IPS DF 6.9 (cell line): ENCODE measurements at regions not wholly inside any gene's neighbourhood (a gene's known extent, or its start where the extent isn't known, plus 50 kb on each side); places are given as distances from the start of the nearest gene placed in this dataset.

ENCODE experiments used
- DNase-seq: peaks from one replicate; pipeline ENCODE4 v3.0.0-alpha.2; 2013; ENCODE audit warnings: low read depth, low spot score
- H3K27ac ChIP-seq: one replicate; pipeline ENCODE4 v1.5.1; 2013; ENCODE audit warnings: low read length, control low read depth
- H3K27me3 ChIP-seq: 2 replicates; pipeline ENCODE4 v1.6.1; 2013; ENCODE audit warnings: mild to moderate bottlenecking, low read length; ENCODE audit not compliant: control insufficient read depth, insufficient read depth
- H3K36me3 ChIP-seq: 2 replicates; pipeline ENCODE4 v1.6.1; 2013; ENCODE audit warnings: low read length; ENCODE audit not compliant: control insufficient read depth, insufficient read depth
- H3K4me1 ChIP-seq: 2 replicates; pipeline ENCODE4 v1.6.1; 2013; ENCODE audit warnings: low read length; ENCODE audit not compliant: control insufficient read depth, insufficient read depth
- H3K4me3 ChIP-seq: 2 replicates; pipeline ENCODE4 v1.5.1; 2013; ENCODE audit warnings: mild to moderate bottlenecking, low read length
- H3K9me3 ChIP-seq: 2 replicates; pipeline ENCODE4 v1.6.1; 2013; ENCODE audit warnings: low read length, inconsistent platforms; ENCODE audit not compliant: control insufficient read depth, insufficient read depth
- WGBS: extraction: QIAGEN DNeasy Blood & Tissue Kit; methylation state at CpG from one replicate; pipeline ENCODE4 v1.1.7; 2013; ENCODE audit warnings: mixed read lengths, missing lambda C conversion rate; ENCODE audit not compliant: insufficient read length, insufficient coverage; 5-methylcytosine and 5-hydroxymethylcytosine counted together

DNA sequence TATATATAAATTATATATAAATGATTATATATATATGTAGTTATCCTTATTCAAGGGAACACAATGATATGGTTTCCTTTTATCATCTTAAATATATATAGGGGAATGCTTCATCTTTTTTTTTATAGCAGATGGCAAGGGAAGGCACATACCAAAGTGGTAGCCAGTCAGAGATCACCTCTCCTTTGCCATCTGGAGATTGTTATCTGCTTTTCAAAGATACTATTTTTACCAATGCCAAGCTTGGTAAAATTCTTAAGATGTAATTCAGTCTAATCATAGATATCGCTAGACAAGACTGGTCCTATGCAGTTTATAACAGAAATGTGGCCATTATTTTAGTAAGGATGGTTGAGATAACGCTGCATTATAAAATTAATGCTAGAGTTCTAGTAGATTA is 64.7 kb upstream of the DSEL start:
- H3K9me3 ChIP-seq: no peaks in the 10 kb centered on the region
- no peak overlapping the region for H3K4me3 ChIP-seq
- H3K27ac ChIP-seq: no peak overlapping the region
- no CpG with 5 or more reads among the region's 2 CpGs for WGBS
- no peaks in the 10 kb centered on the region for H3K36me3 ChIP-seq
- H3K27me3 ChIP-seq: no peaks in the 10 kb centered on the region
- no peaks in the 10 kb centered on the region; the same call in 1 of the 2 replicates for H3K4me1 ChIP-seq
- DNase-seq: no peak

DNA sequence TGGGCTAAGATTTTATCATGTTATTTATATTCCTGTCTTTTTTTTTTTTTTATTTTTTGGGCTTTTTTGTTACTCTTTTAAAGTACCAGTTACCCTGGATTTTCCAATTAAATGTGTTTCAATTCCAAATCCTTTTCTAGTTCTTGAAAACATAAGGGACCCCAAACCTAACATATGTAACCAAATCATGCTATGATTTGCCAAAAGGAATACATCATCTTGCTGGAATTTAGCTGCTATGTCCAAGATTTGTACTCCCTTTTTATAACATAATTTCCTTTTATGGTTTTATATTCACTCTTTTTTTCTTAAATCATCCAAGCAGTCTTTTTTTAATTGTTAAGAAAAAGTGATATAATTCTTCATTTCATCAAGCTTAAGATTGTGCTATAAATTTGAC is 60.9 kb upstream of the DSEL start:
- no peaks in the 10 kb centered on the region for H3K36me3 ChIP-seq
- DNase-seq: no peak
- H3K4me1 ChIP-seq: no peaks in the 10 kb centered on the region

GRCh38 chr18:67574749-67575148 is 58.2 kb upstream of the DSEL start:
- Histone ChIP-seq H3K36me3 (no peaks in the 10 kb centered on the region), H3K4me1 (no peaks in the 10 kb centered on the region), H3K27ac (no peak overlapping the region), H3K27me3 (no peaks in the 10 kb centered on the region), H3K9me3 (no peaks in the 10 kb centered on the region), H3K4me3 (no peak overlapping the region)
- no peak for DNase-seq
- no CpG with 5 or more reads among the region's 3 CpGs for WGBS

More for the DNA sequence above, 60.9 kb upstream of the DSEL start:
- Histone ChIP-seq H3K27me3 (no peaks in the 10 kb centered on the region), H3K27ac (no peak overlapping the region), H3K4me3 (no peak overlapping the region), H3K9me3 (no peaks in the 10 kb centered on the region)

DNA sequence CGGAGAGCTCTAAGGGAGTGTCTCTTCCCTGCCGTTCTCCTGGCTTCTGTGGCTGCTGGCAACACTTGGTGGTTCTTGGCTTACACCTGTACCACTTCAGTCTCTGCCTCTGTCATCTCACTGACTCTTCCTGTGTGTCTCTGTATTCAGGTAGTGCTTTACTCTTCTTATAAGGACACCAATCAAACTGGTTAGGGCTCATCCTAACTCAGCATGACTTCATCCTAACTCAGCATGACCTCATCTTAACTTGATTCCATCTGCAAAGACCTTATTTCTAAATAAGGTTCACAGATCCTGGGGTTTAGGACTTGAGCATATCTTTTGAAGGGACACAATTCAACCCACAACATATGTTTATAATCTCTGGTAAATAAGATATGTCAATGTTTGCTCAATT is 51.6 kb upstream of the DSEL start:
- Histone ChIP-seq H3K27ac (no peak overlapping the region), H3K4me1 (no peaks in the 10 kb centered on the region), H3K4me3 (no peak overlapping the region), H3K9me3 (no peaks in the 10 kb centered on the region), H3K27me3 (no peaks in the 10 kb centered on the region), H3K36me3 (no peaks in the 10 kb centered on the region)
- no peak for DNase-seq
- no CpG with 5 or more reads among the region's 2 CpGs for WGBS
